ENCODE measurements at regions not wholly inside any gene's neighbourhood (a gene's known extent, or its start where the extent isn't known, plus 50 kb on each side); places are given as distances from the start of the nearest gene placed in this dataset.

GRCh38 chr2:239690651-239691631 is 290.1 kb upstream of the HDAC4 start:
- no peak for TF ChIP-seq POLR2AphosphoS5 (IDR thresholded peaks at IDR 0.05; ENCODE audit: low read depth)
- TF ChIP-seq CTCF (conservative IDR thresholded peaks at IDR 0.05; ENCODE audit: low read depth in 2 of 2) = no peak
- TF ChIP-seq EZH2 (IDR thresholded peaks at IDR 0.05; ENCODE audit: low read depth, unreplicated experiment) = no peak
- TF ChIP-seq REST (IDR thresholded peaks at IDR 0.05; ENCODE audit: unreplicated experiment) = no peak
- no peak for TF ChIP-seq NANOG (IDR thresholded peaks at IDR 0.05; ENCODE audit: borderline replicate concordance)
- TF ChIP-seq JUNB (IDR thresholded peaks at IDR 0.05; ENCODE audit: unreplicated experiment) = no peak
- no peak for TF ChIP-seq ZNF331 (CRISPR knock-in tag; IDR thresholded peaks at IDR 0.05; ENCODE audit: low read depth)
